AG04449 (cell line): ENCODE measurements at regions not wholly inside any gene's neighbourhood (a gene's known extent, or its start where the extent isn't known, plus 50 kb on each side); places are given as distances from the start of the nearest gene placed in this dataset.

Experiments used
- CTCF ChIA-PET: fragments of 350-600 bp; formaldehyde crosslinking; extraction: SDS; loops from one replicate; lab custom pipeline; 2021; ENCODE audit warnings: antibody characterized with exemption; lab: Yijun Ruan, JAX
- POLR2A ChIA-PET: fragments of 400-600, 350-600 bp; formaldehyde crosslinking; extraction: SDS; loops from one replicate; lab custom pipeline; 2020; ENCODE audit warnings: antibody characterized with exemption, inconsistent platforms; lab: Yijun Ruan, JAX
- DNase-seq: peaks from one replicate; pipeline ENCODE4 v3.0.0-alpha.2; 2010; ENCODE audit warnings: low read depth, low spot score
- H3K4me3 ChIP-seq: 2 replicates; pipeline ENCODE4 v1.5.1; 2011; ENCODE audit warnings: low read depth, mild to moderate bottlenecking, control low read depth, low read length
- TF ChIP-seq, protein P1 (sequence below): IDR thresholded peaks from one replicate; pipeline ENCODE4 v1.5.1; 2011; ENCODE audit warnings: mild to moderate bottlenecking, moderate library complexity, low read length, control low read depth, inconsistent platforms; ENCODE audit not compliant: insufficient read depth; ENCODE audit errors: missing control alignments

- DNase-seq = no peak
- TF ChIP-seq, protein P1, sequence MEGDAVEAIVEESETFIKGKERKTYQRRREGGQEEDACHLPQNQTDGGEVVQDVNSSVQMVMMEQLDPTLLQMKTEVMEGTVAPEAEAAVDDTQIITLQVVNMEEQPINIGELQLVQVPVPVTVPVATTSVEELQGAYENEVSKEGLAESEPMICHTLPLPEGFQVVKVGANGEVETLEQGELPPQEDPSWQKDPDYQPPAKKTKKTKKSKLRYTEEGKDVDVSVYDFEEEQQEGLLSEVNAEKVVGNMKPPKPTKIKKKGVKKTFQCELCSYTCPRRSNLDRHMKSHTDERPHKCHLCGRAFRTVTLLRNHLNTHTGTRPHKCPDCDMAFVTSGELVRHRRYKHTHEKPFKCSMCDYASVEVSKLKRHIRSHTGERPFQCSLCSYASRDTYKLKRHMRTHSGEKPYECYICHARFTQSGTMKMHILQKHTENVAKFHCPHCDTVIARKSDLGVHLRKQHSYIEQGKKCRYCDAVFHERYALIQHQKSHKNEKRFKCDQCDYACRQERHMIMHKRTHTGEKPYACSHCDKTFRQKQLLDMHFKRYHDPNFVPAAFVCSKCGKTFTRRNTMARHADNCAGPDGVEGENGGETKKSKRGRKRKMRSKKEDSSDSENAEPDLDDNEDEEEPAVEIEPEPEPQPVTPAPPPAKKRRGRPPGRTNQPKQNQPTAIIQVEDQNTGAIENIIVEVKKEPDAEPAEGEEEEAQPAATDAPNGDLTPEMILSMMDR = no peak
- H3K4me3 ChIP-seq = no peak overlapping the region
- ChIA-PET CTCF (interaction anchor here (1.1 kb wide), 1 partner anchor 11 kb away, joined by 3 read pairs; no protein-coding TSS in a partner anchor), POLR2A (no interaction called here)
Observed at GRCh38 chr3:110067527-110067926, 730.2 kb upstream of the DPPA4 start.

DNA sequence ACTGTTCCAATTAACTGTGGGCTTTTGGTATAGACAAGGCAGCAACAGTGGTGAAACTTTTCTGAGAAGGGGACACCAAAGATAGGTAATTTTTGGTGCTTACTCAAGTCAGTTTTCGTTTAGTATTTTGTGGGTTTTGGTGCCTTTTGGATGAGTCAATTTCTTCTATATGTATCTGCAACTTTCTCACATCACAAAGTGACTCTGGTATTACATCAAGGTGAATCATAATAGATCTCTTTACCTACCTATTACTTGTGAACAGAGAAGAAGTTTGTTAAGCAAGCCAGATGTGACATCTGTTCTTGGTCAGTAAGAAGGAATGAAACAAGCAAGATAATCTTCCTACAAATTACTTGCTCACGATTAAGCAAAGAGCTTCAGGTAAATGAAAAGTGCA is 732.4 kb upstream of the DPPA4 start:
- TF ChIP-seq, protein P1 = no peak
- DNase-seq = no peak
- no peak overlapping the region for H3K4me3 ChIP-seq
- CTCF ChIA-PET = no interaction called here
- POLR2A ChIA-PET = no interaction called here

GRCh38 chr3:110070161-110070916 is 733.0 kb upstream of the DPPA4 start:
- ChIA-PET POLR2A (no interaction called here), CTCF (no interaction called here)
- TF ChIP-seq, protein P1 = no peak
- no peak overlapping the region for H3K4me3 ChIP-seq
- no peak for DNase-seq

- ChIA-PET CTCF (no interaction called here), POLR2A (no interaction called here)
- TF ChIP-seq, protein P1 = no peak
- DNase-seq = no peak
- H3K4me3 ChIP-seq = no peak overlapping the region
Observed at GRCh38 chr3:110074095-110074494, 736.7 kb upstream of the DPPA4 start.

DNA sequence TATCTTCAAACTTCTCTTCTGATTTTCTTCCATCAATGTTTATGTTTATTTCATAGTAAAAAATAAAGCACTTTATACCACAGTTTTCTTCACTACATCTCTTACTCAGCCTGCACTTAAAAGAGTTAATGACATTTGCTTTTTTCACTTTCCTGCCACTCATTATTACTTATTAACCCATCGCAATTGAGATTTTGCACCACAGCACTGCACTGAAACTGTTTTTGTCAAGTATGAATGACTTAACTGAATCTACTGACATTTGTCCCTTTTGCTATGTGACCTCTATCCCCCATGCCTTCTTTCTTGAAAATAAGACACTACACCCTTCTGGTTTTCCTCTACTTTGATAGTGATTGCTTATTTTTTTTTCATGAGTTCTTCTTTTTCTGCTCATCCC is 739.7 kb upstream of the DPPA4 start:
- DNase-seq = no peak
- ChIA-PET POLR2A (no interaction called here), CTCF (no interaction called here)
- H3K4me3 ChIP-seq = no peak overlapping the region
- TF ChIP-seq, protein P1 = no peak

- POLR2A ChIA-PET = no interaction called here
- DNase-seq = no peak
- no peak overlapping the region for H3K4me3 ChIP-seq
- TF ChIP-seq, protein P1 = no peak
- CTCF ChIA-PET = no interaction called here
Observed at GRCh38 chr3:110093411-110093810, 756.1 kb upstream of the DPPA4 start.
